ENCODE measurements at regions not wholly inside any gene's neighbourhood (a gene's known extent, or its start where the extent isn't known, plus 50 kb on each side); places are given as distances from the start of the nearest gene placed in this dataset.
"Not testable (repeated sequence)": the region's sequence is repeated elsewhere in the genome, so short reads cannot be mapped to it uniquely, and the experiment has no call there.

- DNase-seq (ENCODE audit: low read depth in 1 of 2, low spot score in 1 of 2): no peak
- in situ Hi-C loops (cut with HindIII; ENCODE audit: low pct_unique_long_range_greater_than_20kb, low sequenced_read_pairs): no loop called here
- TF ChIP-seq JUND (IDR thresholded peaks at IDR 0.05; ENCODE audit: low read depth): no peak
Observed at GRCh38 chr1:74861867-74862266, 128.9 kb downstream of the TYW3 start.

DNA sequence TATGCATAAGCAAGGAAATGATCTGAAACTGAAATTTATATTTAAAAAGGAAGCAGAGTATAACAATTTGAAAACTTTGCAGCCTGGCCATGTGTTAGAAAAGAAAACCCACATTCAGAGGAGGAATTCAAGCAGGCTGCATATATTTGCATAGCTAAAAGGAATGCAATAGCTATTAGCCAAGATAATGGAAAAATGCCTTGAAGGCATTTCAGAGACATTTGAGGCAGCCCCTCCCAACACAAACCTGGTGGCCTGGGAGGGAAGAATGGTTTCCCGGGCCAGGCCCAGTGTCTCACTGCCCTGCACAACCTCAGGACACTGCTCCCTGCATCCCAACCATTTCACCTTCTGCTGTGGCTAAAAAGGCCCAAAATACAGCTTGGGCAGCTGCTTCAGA lies 136.8 kb downstream of the TYW3 start:
- DNase-seq (ENCODE audit: low read depth in 1 of 2, low spot score in 1 of 2): no peak
- in situ Hi-C loops (cut with HindIII; ENCODE audit: low pct_unique_long_range_greater_than_20kb, low sequenced_read_pairs): no loop called here
- TF ChIP-seq JUND (IDR thresholded peaks at IDR 0.05; ENCODE audit: low read depth): no peak

GRCh38 chr1:74877366-74877765 lies 144.4 kb downstream of the TYW3 start:
- DNase-seq (ENCODE audit: low read depth in 1 of 2, low spot score in 1 of 2); in situ Hi-C loops (cut with HindIII; ENCODE audit: low pct_unique_long_range_greater_than_20kb, low sequenced_read_pairs): not testable (repeated sequence)

DNA sequence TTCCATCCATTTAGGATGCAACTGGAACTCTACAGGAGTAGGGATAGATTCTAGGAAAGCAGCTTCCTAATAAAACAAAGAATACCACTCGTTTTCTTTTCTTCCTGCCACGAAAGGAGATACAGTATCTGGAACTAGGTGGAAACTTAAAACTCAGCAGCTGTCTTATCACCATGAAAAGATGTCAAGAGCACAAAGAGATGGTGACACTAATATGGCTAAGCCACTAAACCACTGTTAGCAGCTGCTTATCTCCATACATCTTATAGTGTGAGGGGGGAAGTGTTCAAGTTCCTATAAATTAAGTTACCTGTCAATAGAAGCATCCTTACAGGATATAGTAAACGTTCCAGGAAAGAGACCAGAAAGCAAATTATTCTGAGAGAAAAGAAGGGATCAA lies 162.5 kb downstream of the TYW3 start:
- TF ChIP-seq JUND (IDR thresholded peaks at IDR 0.05; ENCODE audit: low read depth): no peak
- DNase-seq (ENCODE audit: low read depth in 1 of 2, low spot score in 1 of 2): no peak
- in situ Hi-C loops (cut with HindIII; ENCODE audit: low pct_unique_long_range_greater_than_20kb, low sequenced_read_pairs): no loop called here

DNA sequence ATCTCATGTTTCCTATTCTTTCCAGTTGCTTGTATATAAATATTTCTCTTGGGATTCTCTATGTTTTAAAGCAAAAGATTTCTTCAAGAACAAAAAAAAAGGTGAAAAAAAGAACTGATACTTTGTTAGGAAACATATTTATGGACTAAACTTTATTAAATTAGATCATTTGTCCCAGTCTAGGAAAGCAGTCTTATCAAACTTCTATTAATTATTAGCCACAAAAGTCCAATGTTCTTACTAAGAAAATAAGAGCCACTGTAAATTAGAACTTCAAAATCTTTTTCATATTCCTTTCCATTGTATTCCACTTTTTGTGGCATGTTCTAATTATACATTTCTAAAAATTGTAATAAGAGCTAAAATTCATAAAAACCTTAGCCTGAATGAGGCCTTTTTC lies 175.2 kb downstream of the TYW3 start:
- no peak for TF ChIP-seq JUND (IDR thresholded peaks at IDR 0.05; ENCODE audit: low read depth)
- DNase-seq (ENCODE audit: low read depth in 1 of 2, low spot score in 1 of 2): no peak
- in situ Hi-C loops (cut with HindIII; ENCODE audit: low pct_unique_long_range_greater_than_20kb, low sequenced_read_pairs): no loop called here

- in situ Hi-C loops (cut with HindIII; ENCODE audit: low pct_unique_long_range_greater_than_20kb, low sequenced_read_pairs): no loop called here
- no peak for DNase-seq (ENCODE audit: low read depth in 1 of 2, low spot score in 1 of 2)
- TF ChIP-seq JUND (IDR thresholded peaks at IDR 0.05; ENCODE audit: low read depth): no peak
Observed at GRCh38 chr1:74908797-74909196, 175.8 kb downstream of the TYW3 start.

GRCh38 chr1:74913978-74914377 lies 181.0 kb downstream of the TYW3 start:
- no peak for DNase-seq (ENCODE audit: low read depth in 1 of 2, low spot score in 1 of 2)
- in situ Hi-C loops (cut with HindIII; ENCODE audit: low pct_unique_long_range_greater_than_20kb, low sequenced_read_pairs): no loop called here
- no peak for TF ChIP-seq JUND (IDR thresholded peaks at IDR 0.05; ENCODE audit: low read depth)

DNA sequence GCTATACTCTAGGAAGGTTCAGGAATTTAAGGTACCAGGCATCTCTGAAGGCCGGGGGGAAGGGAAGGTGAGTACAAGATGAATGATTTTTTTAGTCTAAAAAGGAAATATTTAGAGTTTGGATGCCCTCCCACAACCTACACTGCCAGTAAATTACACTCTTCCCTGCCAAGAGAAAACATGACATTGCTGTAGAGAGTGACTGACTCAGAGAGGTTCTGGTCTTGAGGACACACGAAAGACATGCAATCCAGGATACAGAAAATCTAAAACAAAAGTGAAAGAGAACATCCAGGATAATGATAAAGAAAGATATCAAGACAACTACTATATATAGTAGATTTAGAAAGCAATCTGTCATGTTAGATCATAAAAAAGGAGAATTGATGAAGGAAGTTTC lies 200.5 kb downstream of the TYW3 start:
- TF ChIP-seq JUND (IDR thresholded peaks at IDR 0.05; ENCODE audit: low read depth): no peak
- in situ Hi-C loops (cut with HindIII; ENCODE audit: low pct_unique_long_range_greater_than_20kb, low sequenced_read_pairs): no loop called here
- DNase-seq (ENCODE audit: low read depth in 1 of 2, low spot score in 1 of 2): no peak

GRCh38 chr1:74935446-74935845 lies 198.7 kb upstream of the LHX8 start:
- in situ Hi-C loops (cut with HindIII; ENCODE audit: low pct_unique_long_range_greater_than_20kb, low sequenced_read_pairs): no loop called here
- no peak for DNase-seq (ENCODE audit: low read depth in 1 of 2, low spot score in 1 of 2)
- no peak for TF ChIP-seq JUND (IDR thresholded peaks at IDR 0.05; ENCODE audit: low read depth)

- in situ Hi-C loops (cut with HindIII; ENCODE audit: low pct_unique_long_range_greater_than_20kb, low sequenced_read_pairs): no loop called here
- no peak for DNase-seq (ENCODE audit: low read depth in 1 of 2, low spot score in 1 of 2)
- no peak for TF ChIP-seq JUND (IDR thresholded peaks at IDR 0.05; ENCODE audit: low read depth)
Observed at GRCh38 chr1:74937176-74937575, 197.0 kb upstream of the LHX8 start.

GRCh38 chr1:74943046-74943445 lies 191.1 kb upstream of the LHX8 start:
- in situ Hi-C loops (cut with HindIII; ENCODE audit: low pct_unique_long_range_greater_than_20kb, low sequenced_read_pairs): no loop called here
- DNase-seq (ENCODE audit: low read depth in 1 of 2, low spot score in 1 of 2): no peak
- no peak for TF ChIP-seq JUND (IDR thresholded peaks at IDR 0.05; ENCODE audit: low read depth)

DNA sequence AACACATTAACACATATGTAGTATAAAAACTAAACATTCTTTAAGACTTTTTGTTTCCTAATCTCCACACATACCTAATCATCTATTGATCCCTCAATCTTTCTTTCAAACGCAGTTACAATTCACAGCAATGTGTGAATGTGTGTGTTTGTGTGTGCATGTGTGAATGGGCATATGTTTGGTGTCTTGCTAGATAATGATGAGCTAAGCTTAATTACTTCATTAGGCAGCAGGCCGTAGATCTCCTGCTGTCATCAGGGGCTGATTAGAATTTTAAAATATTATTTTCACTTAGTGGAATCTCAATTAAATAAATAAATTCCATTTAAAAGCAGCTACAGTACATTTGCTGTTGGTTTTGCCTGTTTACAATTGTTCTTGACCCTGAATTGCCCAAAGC lies 187.8 kb upstream of the LHX8 start:
- in situ Hi-C loops (cut with HindIII; ENCODE audit: low pct_unique_long_range_greater_than_20kb, low sequenced_read_pairs): no loop called here
- no peak for TF ChIP-seq JUND (IDR thresholded peaks at IDR 0.05; ENCODE audit: low read depth)
- no peak for DNase-seq (ENCODE audit: low read depth in 1 of 2, low spot score in 1 of 2)

- in situ Hi-C loops (cut with HindIII; ENCODE audit: low pct_unique_long_range_greater_than_20kb, low sequenced_read_pairs); DNase-seq (ENCODE audit: low read depth in 1 of 2, low spot score in 1 of 2): not testable (repeated sequence)
Observed at GRCh38 chr1:74949348-74949747, 184.8 kb upstream of the LHX8 start.

DNA sequence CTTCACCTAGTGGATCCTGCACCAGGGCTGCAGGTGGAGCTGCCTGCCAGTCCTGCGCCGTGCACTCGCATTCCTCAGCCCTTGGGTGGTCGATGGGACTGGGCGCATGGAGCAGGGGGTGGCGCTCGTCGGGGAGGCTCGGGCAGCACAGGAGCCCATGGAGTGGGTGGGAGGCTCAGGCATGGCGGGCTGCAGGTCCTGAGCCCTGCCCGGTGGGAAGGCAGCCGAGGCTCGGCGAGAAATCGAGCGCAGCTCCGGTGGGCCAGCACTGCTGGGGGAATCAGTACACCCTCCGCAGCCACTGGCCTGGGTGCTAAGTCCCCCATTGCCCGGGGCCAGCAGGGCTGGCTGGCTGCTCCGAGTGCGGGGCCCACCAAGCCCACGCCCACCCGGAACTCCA lies 182.2 kb upstream of the LHX8 start:
- in situ Hi-C loops (cut with HindIII; ENCODE audit: low pct_unique_long_range_greater_than_20kb, low sequenced_read_pairs); DNase-seq (ENCODE audit: low read depth in 1 of 2, low spot score in 1 of 2): not testable (repeated sequence)

DNA sequence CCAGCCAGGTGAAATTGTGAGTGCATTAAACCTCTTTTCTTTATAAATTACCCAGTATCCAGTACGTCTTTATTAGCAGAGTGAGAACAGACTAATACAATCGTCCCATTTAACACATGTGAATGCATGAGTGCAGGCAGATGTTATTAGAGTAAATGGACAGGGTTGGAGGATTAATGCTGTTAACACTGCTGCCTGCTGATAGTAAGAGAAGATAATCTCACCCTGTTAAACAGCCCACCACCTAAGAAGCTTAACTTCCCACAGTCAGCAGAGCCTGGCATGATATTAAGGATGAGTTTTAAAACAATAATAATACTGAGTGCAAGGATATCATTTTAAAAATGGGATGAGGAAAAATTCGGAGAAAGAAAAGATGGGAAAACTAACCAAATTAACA lies 181.4 kb upstream of the LHX8 start:
- no peak for TF ChIP-seq JUND (IDR thresholded peaks at IDR 0.05; ENCODE audit: low read depth)
- DNase-seq (ENCODE audit: low read depth in 1 of 2, low spot score in 1 of 2): no peak
- in situ Hi-C loops (cut with HindIII; ENCODE audit: low pct_unique_long_range_greater_than_20kb, low sequenced_read_pairs): no loop called here
